Gastroesophageal sphincter (tissue), 3 donors: ENCODE measurements at regions not wholly inside any gene's neighbourhood (a gene's known extent, or its start where the extent isn't known, plus 50 kb on each side); places are given as distances from the start of the nearest gene placed in this dataset.

Source experiments
- CTCF ChIP-seq, 4 experiments: fragments of 200-600 bp in 2 of 4; fragments of 450-650 bp in 2 of 4; sonication (generic) in 1 of 4; IDR thresholded peaks; one replicate each; pipeline ENCODE4 v1.5.1; 2017 to 2019; ENCODE audit warnings: antibody characterized with exemption in 4 of 4, mild to moderate bottlenecking in 2 of 4, moderate library complexity in 2 of 4
- POLR2A ChIP-seq, 2 donors: fragments of 450-650 bp; IDR thresholded peaks; one replicate each; pipeline ENCODE4 v1.6.1; 2017; ENCODE audit warnings: antibody characterized with exemption in 2 of 2, mild to moderate bottlenecking in 2 of 2, moderate library complexity in 1 of 2
- POLR2AphosphoS5 ChIP-seq: sonication (generic); formaldehyde crosslinking; IDR thresholded peaks from one replicate; pipeline ENCODE4 v1.6.1; 2017; ENCODE audit warnings: antibody characterized with exemption

- TF ChIP-seq CTCF (IDR thresholded peaks at IDR 0.05) (no peak), POLR2AphosphoS5 (no peak), POLR2A (IDR thresholded peaks at IDR 0.05) (peak in 1 of 2 donors; percentile 10)
Observed at GRCh38 chr17:77323413-77324171, 182.8 kb downstream of the SEC14L1 start.
